Left forelimb (tissue), 1 donor: ENCODE measurements at regions not wholly inside any gene's neighbourhood (a gene's known extent, or its start where the extent isn't known, plus 50 kb on each side); places are given as distances from the start of the nearest gene placed in this dataset.

Source experiments
- DNase-seq: peaks from one replicate; pipeline ENCODE4 v3.0.0-alpha.2; 2018; ENCODE audit warnings: low spot score

- no peak for DNase-seq
Measured at GRCh38 chr11:111194860-111195568, 50.5 kb upstream of the POU2AF2 start.

GRCh38 chr11:111193924-111194490, 51.5 kb upstream of the POU2AF2 start:
- no peak for DNase-seq

- no peak for DNase-seq
Measured at GRCh38 chr11:111189466-111189865, 56.1 kb upstream of the POU2AF2 start.

GRCh38 chr11:111186308-111186915, 59.1 kb upstream of the POU2AF2 start:
- DNase-seq, result no peak

GRCh38 chr11:111185266-111185665, 60.3 kb upstream of the POU2AF2 start:
- no peak for DNase-seq

GRCh38 chr11:111183706-111184105, 61.8 kb upstream of the POU2AF2 start:
- DNase-seq, result no peak

- no peak for DNase-seq
Measured at GRCh38 chr11:111179184-111179910, 66.2 kb upstream of the POU2AF2 start.

- no peak for DNase-seq
Measured at GRCh38 chr11:111177037-111177871, 68.3 kb upstream of the POU2AF2 start.

GRCh38 chr11:111176603-111177002, 68.9 kb upstream of the POU2AF2 start:
- no peak for DNase-seq

GRCh38 chr11:111173221-111173620, 72.3 kb upstream of the POU2AF2 start:
- DNase-seq, result no peak

- DNase-seq, result no peak
Measured at GRCh38 chr11:111172321-111172862, 73.1 kb upstream of the POU2AF2 start.

- DNase-seq, result no peak
Measured at GRCh38 chr11:111170761-111171379, 74.7 kb upstream of the POU2AF2 start.

- no peak for DNase-seq
Measured at GRCh38 chr11:111169367-111169766, 76.2 kb upstream of the POU2AF2 start.

- DNase-seq, result no peak
Measured at GRCh38 chr11:111168871-111169270, 76.7 kb upstream of the POU2AF2 start.

GRCh38 chr11:111167666-111168065, 77.9 kb upstream of the POU2AF2 start:
- no peak for DNase-seq

- no peak for DNase-seq
Measured at GRCh38 chr11:111166598-111166997, 78.9 kb upstream of the POU2AF2 start.

GRCh38 chr11:111162305-111162704, 83.2 kb upstream of the POU2AF2 start:
- DNase-seq, result no peak

GRCh38 chr11:111157571-111157970, 88.0 kb upstream of the POU2AF2 start:
- DNase-seq, result no peak

GRCh38 chr11:111155021-111155420, 90.5 kb upstream of the POU2AF2 start:
- DNase-seq, result no peak

GRCh38 chr11:111153194-111153593, 92.3 kb upstream of the POU2AF2 start:
- DNase-seq, result no peak

- DNase-seq, result no peak
Measured at GRCh38 chr11:111148953-111149352, 96.6 kb upstream of the POU2AF2 start.
